Erythroblast (primary cell): ENCODE measurements at regions not wholly inside any gene's neighbourhood (a gene's known extent, or its start where the extent isn't known, plus 50 kb on each side); places are given as distances from the start of the nearest gene placed in this dataset.

Experiments used
- DNase-seq, 2 experiments: peaks; one replicate each; lab custom pipeline; 2025; lab: John Stamatoyannopoulos, UW
- GATA1 ChIP-seq: IDR thresholded peaks from 2 replicates; pipeline ENCODE4 v1.6.1; 2011; ENCODE audit warnings: low read depth, mild to moderate bottlenecking, control low read depth, low read length, moderate library complexity
- POLR2A ChIP-seq: IDR thresholded peaks from 2 replicates; pipeline ENCODE4 v1.6.1; 2011; ENCODE audit warnings: mild to moderate bottlenecking, low read length

- no peak for TF ChIP-seq POLR2A
- TF ChIP-seq GATA1 = no peak
- no peak for DNase-seq
Measured at GRCh38 chr2:120495586-120495985, 149.7 kb downstream of the INHBB start.

GRCh38 chr2:120496235-120496634 is 150.3 kb downstream of the INHBB start:
- DNase-seq = no peak
- no peak for TF ChIP-seq POLR2A
- no peak for TF ChIP-seq GATA1

GRCh38 chr2:120496759-120497158 is 150.8 kb downstream of the INHBB start:
- DNase-seq = no peak
- no peak for TF ChIP-seq GATA1
- no peak for TF ChIP-seq POLR2A

- DNase-seq = no peak
- TF ChIP-seq GATA1 = no peak
- no peak for TF ChIP-seq POLR2A
Measured at GRCh38 chr2:120497261-120497977, 151.5 kb downstream of the INHBB start.

GRCh38 chr2:120498121-120498520 is 152.2 kb downstream of the INHBB start:
- DNase-seq = no peak
- TF ChIP-seq POLR2A (no peak), GATA1 (no peak)

GRCh38 chr2:120498576-120499394 is 152.8 kb downstream of the INHBB start:
- DNase-seq = no peak
- TF ChIP-seq GATA1 (no peak), POLR2A (no peak)

GRCh38 chr2:120499784-120500495 is 154.0 kb downstream of the INHBB start:
- no peak for TF ChIP-seq POLR2A
- TF ChIP-seq GATA1 = no peak

GRCh38 chr2:120501591-120501990 is 155.7 kb downstream of the INHBB start:
- TF ChIP-seq POLR2A = no peak
- TF ChIP-seq GATA1 = no peak
- no peak for DNase-seq

More at GRCh38 chr2:120499784-120500495, 154.0 kb downstream of the INHBB start:
- no peak for DNase-seq

- no peak for DNase-seq
Measured at GRCh38 chr2:120502357-120502756, 156.4 kb downstream of the INHBB start.

GRCh38 chr2:120502761-120503160 is 156.8 kb downstream of the INHBB start:
- no peak for TF ChIP-seq POLR2A
- no peak for TF ChIP-seq GATA1
- DNase-seq = no peak

More at GRCh38 chr2:120502357-120502756, 156.4 kb downstream of the INHBB start:
- TF ChIP-seq GATA1 = no peak
- no peak for TF ChIP-seq POLR2A

GRCh38 chr2:120503206-120503792 is 157.4 kb downstream of the INHBB start:
- no peak for DNase-seq
- TF ChIP-seq GATA1 (no peak), POLR2A (no peak)

GRCh38 chr2:120503793-120504571 is 158.0 kb downstream of the INHBB start:
- TF ChIP-seq POLR2A = no peak
- TF ChIP-seq GATA1 = no peak
- peak in 1 of 2 experiments; percentile 15 for DNase-seq

GRCh38 chr2:120504936-120505705 is 159.2 kb downstream of the INHBB start:
- no peak for DNase-seq
- TF ChIP-seq POLR2A = no peak
